ENCODE measurements at regions not wholly inside any gene's neighbourhood (a gene's known extent, or its start where the extent isn't known, plus 50 kb on each side); places are given as distances from the start of the nearest gene placed in this dataset.

DNA sequence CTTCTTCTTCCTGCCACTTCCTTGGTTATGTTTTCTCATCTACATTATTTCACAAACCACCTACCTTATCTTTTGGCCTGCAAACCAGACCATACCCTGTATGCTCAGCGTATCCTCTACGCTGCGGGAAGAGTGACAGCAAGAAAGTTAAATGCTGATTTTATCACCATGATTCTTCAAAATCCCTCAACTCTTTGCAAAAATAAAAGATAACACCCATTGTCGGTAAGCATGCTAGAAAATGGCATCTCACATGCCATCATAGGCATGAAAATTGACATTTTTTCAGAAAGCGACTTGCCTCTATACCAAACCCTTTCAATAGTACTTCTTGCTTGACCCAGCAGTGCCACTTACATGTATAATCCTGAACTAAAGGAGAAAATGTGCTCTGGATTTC, 102.0 kb downstream of the HPGD start:
- Histone ChIP-seq H3K4me2 (ENCODE audit: unreplicated experiment) (no peak overlapping the region), H3K9me2 (ENCODE audit: insufficient read depth) (no peaks in the 10 kb centered on the region), H3K27me3 (replicated peaks; ENCODE audit: insufficient read depth) (peaks cover 8% of the 10 kb centered on the region; the same call in 1 of the 2 replicates), H3K9me3 (ENCODE audit: low read depth) (no peaks in the 10 kb centered on the region), H3K4me1 (ENCODE audit: insufficient read depth) (peaks cover 13% of the 10 kb centered on the region), H4K20me1 (ENCODE audit: insufficient read depth) (no peaks in the 10 kb centered on the region), H2AFZ (no peak overlapping the region), H3K9ac (no peak overlapping the region), H3F3A (ENCODE audit: insufficient read depth) (no peaks in the 10 kb centered on the region), H3K4me3 (no peak overlapping the region), H3K27ac (no peak overlapping the region), H3K79me2 (ENCODE audit: insufficient read depth) (no peaks in the 10 kb centered on the region), H3K36me3 (ENCODE audit: low read depth) (no peaks in the 10 kb centered on the region)
- no peak for DNase-seq
- WGBS, 2 experiments (ENCODE audit: low coverage in 1 of 2, low lambda C conversion rate in 2 of 2, missing lambda C conversion rate in 2 of 2), result 82 to 86% methylated on average over 5 of the region's 5 CpGs
- in situ Hi-C loops (cut with MboI), result no loop called here
- TF ChIP-seq EZH2phosphoT487 (IDR thresholded peaks at IDR 0.05; ENCODE audit: insufficient read depth, low read depth), result no peak
- TF ChIP-seq EZH2 (IDR thresholded peaks at IDR 0.05; ENCODE audit: insufficient read depth, poor library complexity, severe bottlenecking), result no peak

DNA sequence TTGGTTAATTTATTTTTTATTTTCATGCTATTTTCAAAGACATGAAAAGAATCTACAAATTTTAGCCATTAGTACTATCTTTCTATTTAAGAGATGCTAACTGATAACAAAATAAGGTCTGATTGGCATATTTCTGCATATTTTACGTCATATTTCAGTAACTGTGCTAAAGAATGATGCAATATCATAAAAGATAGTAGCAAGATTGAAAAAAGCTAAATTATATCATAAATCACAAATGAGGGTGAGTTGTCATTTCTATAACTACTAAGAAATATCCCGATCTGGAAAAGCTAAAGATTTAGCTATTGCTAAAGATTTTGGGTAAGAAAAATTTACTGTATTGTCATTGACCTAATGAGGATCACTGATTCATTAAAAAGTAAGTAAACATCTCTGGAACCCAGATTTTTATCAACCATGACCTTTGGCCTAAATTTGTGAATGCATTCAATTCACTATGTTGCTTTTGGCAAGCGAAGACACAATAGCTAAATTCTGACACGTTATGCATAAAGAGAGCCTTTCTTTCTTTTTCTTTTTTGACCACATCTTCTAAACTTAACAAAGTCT, 103.6 kb downstream of the HPGD start:
- no peak overlapping the region for H3K9ac ChIP-seq
- H3F3A ChIP-seq (ENCODE audit: insufficient read depth), result no peaks in the 10 kb centered on the region
- H3K4me3 ChIP-seq, result no peak overlapping the region
- H3K27me3 ChIP-seq (replicated peaks; ENCODE audit: insufficient read depth), result peaks cover 8% of the 10 kb centered on the region; the same call in 1 of the 2 replicates
- H3K4me1 ChIP-seq (ENCODE audit: insufficient read depth), result peaks cover 9% of the 10 kb centered on the region
- H3K27ac ChIP-seq, result no peak overlapping the region
- WGBS, 2 experiments (ENCODE audit: low coverage in 1 of 2, low lambda C conversion rate in 2 of 2, missing lambda C conversion rate in 2 of 2), result 74% methylated on average over 4 of the region's 4 CpGs
- H3K9me2 ChIP-seq (ENCODE audit: insufficient read depth), result no peaks in the 10 kb centered on the region
- no peak overlapping the region for H2AFZ ChIP-seq
- in situ Hi-C loops (cut with MboI), result no loop called here
- no peak for DNase-seq
- no peaks in the 10 kb centered on the region for H3K36me3 ChIP-seq (ENCODE audit: low read depth)
- no peaks in the 10 kb centered on the region for H4K20me1 ChIP-seq (ENCODE audit: insufficient read depth)
- H3K4me2 ChIP-seq (ENCODE audit: unreplicated experiment), result no peak overlapping the region
- H3K79me2 ChIP-seq (ENCODE audit: insufficient read depth), result no peaks in the 10 kb centered on the region
- TF ChIP-seq EZH2 (IDR thresholded peaks at IDR 0.05; ENCODE audit: insufficient read depth, poor library complexity, severe bottlenecking) (no peak), EZH2phosphoT487 (IDR thresholded peaks at IDR 0.05; ENCODE audit: insufficient read depth, low read depth) (no peak)
- no peaks in the 10 kb centered on the region for H3K9me3 ChIP-seq (ENCODE audit: low read depth)

DNA sequence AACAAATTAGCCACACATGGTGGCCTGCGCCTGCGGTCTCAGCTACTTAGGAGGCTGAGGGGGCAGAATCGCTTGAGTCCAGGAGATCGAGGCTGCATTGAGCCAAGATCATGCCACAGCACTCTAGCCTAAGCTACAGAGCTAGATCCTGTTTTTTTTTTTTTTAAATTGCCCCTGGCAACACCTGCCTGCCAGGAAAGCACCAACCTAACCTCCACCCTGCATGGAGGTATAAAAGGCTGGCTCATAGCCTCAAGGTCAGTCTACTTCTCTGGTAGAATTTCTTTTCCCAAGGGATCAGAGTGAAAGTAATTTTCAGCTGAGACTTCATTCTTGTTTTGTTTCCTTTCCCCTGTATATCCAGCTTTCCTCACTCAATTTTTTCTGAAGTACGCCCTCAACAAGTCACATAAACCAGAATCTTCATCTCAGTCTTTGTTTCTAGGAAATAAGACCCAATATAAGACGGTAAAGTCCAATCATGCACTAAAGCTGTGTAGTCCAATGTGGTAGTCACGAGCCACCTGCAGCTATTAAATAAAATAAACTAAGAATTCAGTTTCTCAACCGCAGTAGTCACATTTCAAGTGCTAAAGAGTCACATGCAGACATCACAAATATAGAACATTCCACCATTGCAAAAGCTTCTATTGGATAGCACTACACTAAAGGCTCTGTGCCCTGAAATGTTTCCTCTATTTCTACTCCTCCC, 113.3 kb downstream of the HPGD start:
- 67 to 71% methylated on average over 8 of the region's 8 CpGs for WGBS, 2 experiments (ENCODE audit: low coverage in 1 of 2, low lambda C conversion rate in 2 of 2, missing lambda C conversion rate in 2 of 2)
- Histone ChIP-seq H3K27me3 (replicated peaks; ENCODE audit: insufficient read depth) (peaks cover 7% of the 10 kb centered on the region), H3K79me2 (ENCODE audit: insufficient read depth) (no peaks in the 10 kb centered on the region), H3K9me3 (ENCODE audit: low read depth) (no peaks in the 10 kb centered on the region), H4K20me1 (ENCODE audit: insufficient read depth) (no peaks in the 10 kb centered on the region), H3K9ac (no peak overlapping the region), H2AFZ (no peak overlapping the region), H3K36me3 (ENCODE audit: low read depth) (no peaks in the 10 kb centered on the region), H3K4me1 (ENCODE audit: insufficient read depth) (no peaks in the 10 kb centered on the region), H3F3A (ENCODE audit: insufficient read depth) (no peaks in the 10 kb centered on the region), H3K4me3 (no peak overlapping the region), H3K4me2 (ENCODE audit: unreplicated experiment) (no peak overlapping the region), H3K9me2 (ENCODE audit: insufficient read depth) (no peaks in the 10 kb centered on the region), H3K27ac (no peak overlapping the region)
- in situ Hi-C loops (cut with MboI), result no loop called here
- TF ChIP-seq EZH2phosphoT487 (IDR thresholded peaks at IDR 0.05; ENCODE audit: insufficient read depth, low read depth) (no peak), EZH2 (IDR thresholded peaks at IDR 0.05; ENCODE audit: insufficient read depth, poor library complexity, severe bottlenecking) (no peak)
- no peak for DNase-seq

DNA sequence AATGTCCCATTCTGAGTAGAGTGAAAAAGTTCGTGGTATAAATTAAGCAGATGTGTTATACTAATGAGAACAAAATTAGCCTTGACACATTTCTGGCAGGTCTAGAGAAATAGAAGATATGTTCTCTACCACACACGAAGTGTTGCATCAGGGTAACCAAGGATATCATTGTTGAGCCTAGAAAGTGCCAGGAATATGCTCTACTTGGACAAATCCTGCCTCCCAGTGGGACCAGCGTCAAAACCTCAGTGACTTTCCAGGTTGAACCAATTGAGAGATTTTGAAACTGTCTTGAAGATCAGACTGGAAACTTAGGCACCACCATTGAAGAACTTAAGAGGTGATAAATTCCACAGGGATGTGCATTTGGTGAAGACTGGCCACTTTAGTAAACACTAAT, 115.9 kb downstream of the HPGD start:
- in situ Hi-C loops (cut with MboI), result no loop called here

More for the DNA sequence above, 115.9 kb downstream of the HPGD start:
- H3K4me1 ChIP-seq (ENCODE audit: insufficient read depth), result no peaks in the 10 kb centered on the region
- H3K36me3 ChIP-seq (ENCODE audit: low read depth), result no peaks in the 10 kb centered on the region
- H4K20me1 ChIP-seq (ENCODE audit: insufficient read depth), result no peaks in the 10 kb centered on the region
- no peak overlapping the region for H2AFZ ChIP-seq
- peaks cover 21% of the 10 kb centered on the region for H3K27me3 ChIP-seq (replicated peaks; ENCODE audit: insufficient read depth)
- TF ChIP-seq EZH2 (IDR thresholded peaks at IDR 0.05; ENCODE audit: insufficient read depth, poor library complexity, severe bottlenecking) (no peak), EZH2phosphoT487 (IDR thresholded peaks at IDR 0.05; ENCODE audit: insufficient read depth, low read depth) (no peak)
- no peak overlapping the region for H3K4me3 ChIP-seq
- WGBS, 2 experiments (ENCODE audit: low coverage in 1 of 2, low lambda C conversion rate in 2 of 2, missing lambda C conversion rate in 2 of 2), result 2 to 9% methylated on average over 3 of the region's 3 CpGs
- H3K9ac ChIP-seq, result no peak overlapping the region
- no peaks in the 10 kb centered on the region for H3K9me2 ChIP-seq (ENCODE audit: insufficient read depth)
- no peak overlapping the region for H3K27ac ChIP-seq
- H3F3A ChIP-seq (ENCODE audit: insufficient read depth), result no peaks in the 10 kb centered on the region
- no peak overlapping the region for H3K4me2 ChIP-seq (ENCODE audit: unreplicated experiment)
- DNase-seq, result no peak
- no peaks in the 10 kb centered on the region for H3K79me2 ChIP-seq (ENCODE audit: insufficient read depth)
- H3K9me3 ChIP-seq (ENCODE audit: low read depth), result no peaks in the 10 kb centered on the region
